ENCODE measurements at regions not wholly inside any gene's neighbourhood (a gene's known extent, or its start where the extent isn't known, plus 50 kb on each side); places are given as distances from the start of the nearest gene placed in this dataset.

DNA sequence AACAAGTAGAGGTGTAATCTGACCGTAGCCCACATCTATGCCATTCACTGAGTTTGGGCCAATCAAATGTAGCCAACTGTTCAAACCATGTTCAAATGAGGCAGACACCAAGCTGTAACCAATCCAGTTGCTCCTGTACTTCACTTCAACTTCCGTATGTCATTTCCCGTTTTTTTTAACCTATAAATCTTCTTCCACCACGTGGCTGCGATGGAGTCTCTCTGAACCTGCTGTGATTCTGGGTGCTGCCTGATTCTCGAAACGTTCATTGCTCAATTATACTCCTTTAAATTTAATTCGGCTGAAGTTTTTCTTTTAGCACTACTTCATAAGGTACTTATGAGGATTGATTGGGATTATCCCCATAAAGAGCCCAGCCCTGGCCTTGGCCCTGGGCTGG is 179.7 kb downstream of the PIK3R1 start:
- TF ChIP-seq, protein P1, sequence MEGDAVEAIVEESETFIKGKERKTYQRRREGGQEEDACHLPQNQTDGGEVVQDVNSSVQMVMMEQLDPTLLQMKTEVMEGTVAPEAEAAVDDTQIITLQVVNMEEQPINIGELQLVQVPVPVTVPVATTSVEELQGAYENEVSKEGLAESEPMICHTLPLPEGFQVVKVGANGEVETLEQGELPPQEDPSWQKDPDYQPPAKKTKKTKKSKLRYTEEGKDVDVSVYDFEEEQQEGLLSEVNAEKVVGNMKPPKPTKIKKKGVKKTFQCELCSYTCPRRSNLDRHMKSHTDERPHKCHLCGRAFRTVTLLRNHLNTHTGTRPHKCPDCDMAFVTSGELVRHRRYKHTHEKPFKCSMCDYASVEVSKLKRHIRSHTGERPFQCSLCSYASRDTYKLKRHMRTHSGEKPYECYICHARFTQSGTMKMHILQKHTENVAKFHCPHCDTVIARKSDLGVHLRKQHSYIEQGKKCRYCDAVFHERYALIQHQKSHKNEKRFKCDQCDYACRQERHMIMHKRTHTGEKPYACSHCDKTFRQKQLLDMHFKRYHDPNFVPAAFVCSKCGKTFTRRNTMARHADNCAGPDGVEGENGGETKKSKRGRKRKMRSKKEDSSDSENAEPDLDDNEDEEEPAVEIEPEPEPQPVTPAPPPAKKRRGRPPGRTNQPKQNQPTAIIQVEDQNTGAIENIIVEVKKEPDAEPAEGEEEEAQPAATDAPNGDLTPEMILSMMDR (IDR thresholded peaks at IDR 0.05), result no peak
- TF ChIP-seq POLR2A (IDR thresholded peaks at IDR 0.05), result no peak
- no peak overlapping the region for H3K4me3 ChIP-seq (ENCODE audit: low read depth, poor library complexity, severe bottlenecking)
- intact Hi-C loops (cut with DNase I; ENCODE audit: low total_unique reads), result no loop called here
- no peak for DNase-seq (ENCODE audit: low spot score in 2 of 2)
- WGBS, 2 donors, result 92 to 94% methylated on average over 8 of the region's 8 CpGs

DNA sequence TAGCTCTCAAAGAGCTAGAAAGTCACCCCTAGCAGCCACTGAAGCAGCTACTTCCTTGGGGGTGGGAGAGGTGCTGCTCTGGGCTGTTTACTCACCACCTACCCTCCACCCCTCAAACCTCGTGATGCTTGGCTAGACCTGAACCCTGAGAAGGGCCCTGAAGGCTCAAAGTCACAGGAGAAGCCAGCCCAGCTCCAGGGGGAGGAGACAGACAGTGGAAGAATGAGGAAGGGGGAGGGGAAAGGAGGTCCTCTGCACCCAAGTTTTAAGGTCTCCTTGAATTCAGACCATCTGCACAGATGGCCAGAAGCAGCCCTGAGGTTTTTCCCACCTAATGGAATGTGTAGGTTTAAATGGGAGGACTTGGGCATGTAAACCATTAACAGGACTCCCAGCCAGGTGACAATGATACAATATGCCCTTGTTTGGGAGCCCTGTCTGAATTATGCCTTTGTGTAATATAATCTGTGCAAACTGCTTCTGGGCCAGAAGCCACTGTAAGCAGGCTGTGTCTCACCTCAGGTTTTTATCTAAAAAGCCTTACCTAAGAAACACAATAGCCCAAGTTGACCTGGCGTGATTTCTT is 180.5 kb downstream of the PIK3R1 start:
- 60 to 76% methylated on average over 2 of the region's 2 CpGs for WGBS, 2 donors
- TF ChIP-seq, protein P1 (IDR thresholded peaks at IDR 0.05), result no peak
- no peak for TF ChIP-seq POLR2A (IDR thresholded peaks at IDR 0.05)
- intact Hi-C loops (cut with DNase I; ENCODE audit: low total_unique reads), result no loop called here
- no peak for DNase-seq (ENCODE audit: low spot score in 2 of 2)
- H3K4me3 ChIP-seq (ENCODE audit: low read depth, poor library complexity, severe bottlenecking), result no peak overlapping the region

DNA sequence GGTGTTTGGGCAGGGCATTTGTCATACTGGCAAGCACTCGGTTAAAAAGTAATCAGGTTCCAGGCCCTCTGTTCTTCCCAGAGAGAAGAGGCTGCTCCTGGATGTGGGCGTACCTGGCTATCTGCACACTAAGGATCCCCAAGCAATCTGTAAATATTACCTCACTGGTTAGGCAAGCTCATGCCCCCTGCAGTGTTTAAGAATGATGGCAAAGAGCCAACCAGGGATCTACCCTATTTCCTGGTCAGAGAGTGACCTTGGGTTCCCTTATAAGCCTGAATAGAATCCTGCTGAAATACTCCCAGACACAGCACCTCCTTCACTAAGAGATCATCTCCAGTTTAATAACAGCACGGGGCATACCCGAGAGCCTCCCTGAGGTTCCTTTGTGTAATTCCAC is 181.2 kb downstream of the PIK3R1 start:
- intact Hi-C loops (cut with DNase I; ENCODE audit: low total_unique reads), result no loop called here
- TF ChIP-seq, protein P1 (IDR thresholded peaks at IDR 0.05), result no peak
- TF ChIP-seq POLR2A (IDR thresholded peaks at IDR 0.05), result no peak
- WGBS, 2 donors, result 83 to 85% methylated on average over 4 of the region's 4 CpGs
- H3K4me3 ChIP-seq (ENCODE audit: low read depth, poor library complexity, severe bottlenecking), result no peak overlapping the region
- no peak for DNase-seq (ENCODE audit: low spot score in 2 of 2)

DNA sequence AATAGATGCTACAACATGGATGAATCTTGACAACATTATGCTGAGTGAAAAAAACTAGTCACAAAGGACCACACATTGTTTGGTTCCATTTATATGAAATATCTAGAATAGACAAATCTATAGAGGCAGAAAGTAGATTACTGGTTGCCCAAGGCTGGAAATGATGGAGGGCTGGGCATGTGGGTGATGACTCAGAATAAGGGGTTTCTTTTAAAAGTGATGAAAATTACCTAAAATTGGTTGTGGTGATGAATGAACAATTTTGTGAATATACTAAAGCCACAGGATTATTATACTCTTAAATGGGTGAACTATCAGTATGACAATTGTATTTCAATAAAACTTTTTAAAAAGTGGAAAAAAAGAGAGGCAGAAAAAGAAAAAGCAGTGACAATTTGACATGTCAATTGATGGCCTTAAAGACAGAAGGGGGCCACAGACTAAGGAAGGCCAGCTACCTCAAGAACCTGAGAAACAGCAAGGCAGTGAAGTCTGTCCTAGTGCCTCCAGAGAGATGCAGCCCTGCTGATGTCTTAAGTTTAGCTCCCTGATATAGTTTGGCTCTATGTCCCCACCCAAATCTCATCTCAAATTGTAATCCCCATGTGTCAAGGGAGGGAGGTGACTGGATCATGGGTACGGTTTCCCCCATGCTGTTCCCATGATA is 182.7 kb downstream of the PIK3R1 start:
- TF ChIP-seq POLR2A (IDR thresholded peaks at IDR 0.05), result no peak
- TF ChIP-seq, protein P1 (IDR thresholded peaks at IDR 0.05), result no peak
- WGBS, 2 donors, result 92 to 100% methylated on average over 1 of the region's 1 CpG
- no peak overlapping the region for H3K4me3 ChIP-seq (ENCODE audit: low read depth, poor library complexity, severe bottlenecking)
- intact Hi-C loops (cut with DNase I; ENCODE audit: low total_unique reads), result no loop called here
- DNase-seq (ENCODE audit: low spot score in 2 of 2), result no peak

DNA sequence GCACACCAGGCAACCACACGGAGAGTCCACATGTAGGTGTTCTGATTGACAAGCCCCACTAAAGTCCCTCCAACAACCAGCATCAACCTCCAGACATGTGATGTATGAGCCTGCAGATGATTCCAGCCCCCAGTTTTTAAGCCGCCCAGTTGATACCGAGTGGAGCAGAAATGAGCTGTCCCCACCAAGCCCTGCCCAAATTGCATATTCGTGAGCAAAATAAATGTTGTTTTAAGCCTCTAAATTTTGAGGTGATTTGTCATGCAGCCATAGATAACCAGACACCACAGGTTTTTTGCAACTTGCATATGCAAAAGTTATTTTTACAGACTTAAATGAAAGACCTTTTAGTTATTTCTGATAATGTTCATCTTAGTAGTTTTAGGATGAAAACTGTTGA is 187.7 kb downstream of the PIK3R1 start:
- intact Hi-C loops (cut with DNase I; ENCODE audit: low total_unique reads), result no loop called here
- no peak overlapping the region for H3K4me3 ChIP-seq (ENCODE audit: low read depth, poor library complexity, severe bottlenecking)
- 82 to 85% methylated on average over 4 of the region's 4 CpGs for WGBS, 2 donors

More for the DNA sequence above, 187.7 kb downstream of the PIK3R1 start:
- TF ChIP-seq POLR2A (IDR thresholded peaks at IDR 0.05), result no peak
- TF ChIP-seq, protein P1 (IDR thresholded peaks at IDR 0.05), result no peak
- no peak for DNase-seq (ENCODE audit: low spot score in 2 of 2)

Measured in lower leg skin (tissue), 4 donors.